H9 (cell line): ENCODE measurements at regions not wholly inside any gene's neighbourhood (a gene's known extent, or its start where the extent isn't known, plus 50 kb on each side); places are given as distances from the start of the nearest gene placed in this dataset.

Experiments used
- DNase-seq: peaks from one replicate; pipeline ENCODE4 v3.0.0-alpha.2; 2017
- H2AFZ ChIP-seq: one replicate; pipeline ENCODE4 v1.6.1; 2013; ENCODE audit warnings: mild to moderate bottlenecking, low read length, control low read depth, moderate library complexity
- H2AK5ac ChIP-seq: 2 replicates; pipeline ENCODE4 v1.6.1; 2013; ENCODE audit warnings: low read length, control low read depth, mixed read lengths; ENCODE audit not compliant: insufficient read length
- H2BK120ac ChIP-seq: one replicate; pipeline ENCODE4 v1.6.1; 2013; ENCODE audit warnings: low read depth, mild to moderate bottlenecking, low read length, control low read depth, inconsistent platforms; ENCODE audit not compliant: poor library complexity, severe bottlenecking
- H2BK12ac ChIP-seq: 2 replicates; pipeline ENCODE4 v1.6.1; 2013; ENCODE audit warnings: low read length, control low read depth, mixed read lengths, low read depth; ENCODE audit not compliant: insufficient read length
- H2BK15ac ChIP-seq: 2 replicates; pipeline ENCODE4 v1.6.1; 2013; ENCODE audit warnings: low read depth, low read length, control low read depth
- H2BK20ac ChIP-seq: one replicate; pipeline ENCODE4 v1.6.1; 2013; ENCODE audit warnings: low read depth, mild to moderate bottlenecking, low read length, control low read depth, inconsistent platforms; ENCODE audit not compliant: poor library complexity, severe bottlenecking
- H2BK5ac ChIP-seq: 2 replicates; pipeline ENCODE4 v1.6.1; 2013; ENCODE audit warnings: low read length, control low read depth, mixed read lengths; ENCODE audit not compliant: insufficient read length
- H3K14ac ChIP-seq: 2 replicates; pipeline ENCODE4 v1.6.1; 2013; ENCODE audit warnings: low read length, control low read depth; ENCODE audit not compliant: insufficient read depth
- H3K18ac ChIP-seq: 2 replicates; pipeline ENCODE4 v1.6.1; 2013; ENCODE audit warnings: low read depth, mild to moderate bottlenecking, mixed read lengths, low read length, control low read depth; ENCODE audit not compliant: insufficient read length
- H3K23ac ChIP-seq: 2 replicates; pipeline ENCODE4 v1.6.1; 2013; ENCODE audit warnings: low read length, control low read depth, mixed read lengths, low read depth; ENCODE audit not compliant: insufficient read length
- H3K23me2 ChIP-seq: 2 replicates; pipeline ENCODE4 v1.6.1; 2013; ENCODE audit warnings: low read depth, mild to moderate bottlenecking, mixed read lengths, low read length, control low read depth; ENCODE audit not compliant: insufficient read length, poor library complexity, severe bottlenecking
- H3K27ac ChIP-seq: 2 replicates; pipeline ENCODE4 v1.5.1; 2013; ENCODE audit warnings: low read length, control low read depth, mixed read lengths, low read depth; ENCODE audit not compliant: insufficient read length
- H3K27me3 ChIP-seq: 2 replicates; pipeline ENCODE4 v1.6.1; 2013; ENCODE audit warnings: low read length, control low read depth, inconsistent platforms; ENCODE audit not compliant: insufficient read depth
- H3K4ac ChIP-seq: 2 replicates; pipeline ENCODE4 v1.6.1; 2013; ENCODE audit warnings: low read depth, mild to moderate bottlenecking, control low read depth, inconsistent platforms, low read length, moderate library complexity
- H3K4me1 ChIP-seq: 2 replicates; pipeline ENCODE4 v1.6.1; 2013; ENCODE audit warnings: low read length, control low read depth, inconsistent platforms; ENCODE audit not compliant: insufficient read depth
- H3K4me2 ChIP-seq: 2 replicates; pipeline ENCODE4 v1.6.1; 2013; ENCODE audit warnings: low read length, control low read depth, mixed read lengths; ENCODE audit not compliant: insufficient read length, insufficient read depth
- H3K56ac ChIP-seq: 2 replicates; pipeline ENCODE4 v1.6.1; 2013; ENCODE audit warnings: low read depth, mild to moderate bottlenecking, mixed read lengths, low read length, control low read depth; ENCODE audit not compliant: insufficient read length
- H3K79me1 ChIP-seq: 2 replicates; pipeline ENCODE4 v1.6.1; 2013; ENCODE audit warnings: low read depth, mild to moderate bottlenecking, moderate library complexity, low read length, control low read depth, inconsistent platforms; ENCODE audit not compliant: insufficient read depth, poor library complexity, severe bottlenecking
- H3K79me2 ChIP-seq: 2 replicates; pipeline ENCODE4 v1.6.1; 2013; ENCODE audit warnings: low read length, control low read depth, inconsistent platforms; ENCODE audit not compliant: insufficient read depth
- H3K9ac ChIP-seq: 2 replicates; pipeline ENCODE4 v1.6.1; 2013; ENCODE audit warnings: low read length, control low read depth, mixed read lengths; ENCODE audit not compliant: insufficient read length; ENCODE audit errors: extremely low read depth
- H3K9me3 ChIP-seq: one replicate; pipeline ENCODE4 v1.6.1; 2013; ENCODE audit warnings: low read depth, low read length, inconsistent platforms; ENCODE audit not compliant: control insufficient read depth
- H3T11ph ChIP-seq: one replicate; pipeline ENCODE4 v1.6.1; 2013; ENCODE audit warnings: mild to moderate bottlenecking, low read length, control low read depth, inconsistent platforms
- H4K20me1 ChIP-seq: one replicate; pipeline ENCODE4 v1.6.1; 2013; ENCODE audit not compliant: control insufficient read depth, insufficient read length, insufficient read depth
- H4K5ac ChIP-seq: 2 replicates; pipeline ENCODE4 v1.6.1; 2013; ENCODE audit warnings: low read depth, mild to moderate bottlenecking, mixed read lengths, low read length, control low read depth; ENCODE audit not compliant: insufficient read length
- H4K8ac ChIP-seq: replicated peaks from 2 replicates; pipeline ENCODE4 v1.6.1; 2013; ENCODE audit warnings: low read length, control low read depth, mixed read lengths, low read depth; ENCODE audit not compliant: insufficient read length
- H4K91ac ChIP-seq: 2 replicates; pipeline ENCODE4 v1.6.1; 2013; ENCODE audit warnings: low read depth, mild to moderate bottlenecking, moderate library complexity, mixed read lengths, low read length, control low read depth; ENCODE audit not compliant: insufficient read length
- H3K27ac Mint-ChIP-seq, 3 experiments: 2 replicates in 2 of 3; 3 replicates in 1 of 3; pipeline ENCODE4 v1.8.0; 2020 to 2021; ENCODE audit warnings: mixed read lengths in 3 of 3, mild to moderate bottlenecking in 1 of 3, moderate library complexity in 1 of 3
- H3K27me3 Mint-ChIP-seq: 2 replicates; pipeline ENCODE4 v1.8.0; 2021; ENCODE audit warnings: low read depth, mild to moderate bottlenecking, moderate library complexity, mixed read lengths
- H3K36me3 Mint-ChIP-seq, 3 experiments: 2 replicates in 2 of 3; 3 replicates in 1 of 3; pipeline ENCODE4 v1.8.0; 2020 to 2021; ENCODE audit warnings: low read depth in 3 of 3, mixed read lengths in 3 of 3; ENCODE audit not compliant: insufficient read depth in 1 of 3
- H3K4me1 Mint-ChIP-seq, 2 experiments: 2 replicates each; pipeline ENCODE4 v1.8.0; 2020; ENCODE audit warnings: mixed read lengths in 2 of 2
- H3K4me3 Mint-ChIP-seq, 2 experiments: 2 replicates in 1 of 2; 3 replicates in 1 of 2; pipeline ENCODE4 v1.8.0; 2020 to 2021; ENCODE audit warnings: mild to moderate bottlenecking in 2 of 2, mixed read lengths in 2 of 2, moderate library complexity in 1 of 2
- H3K9me3 Mint-ChIP-seq, 2 experiments: 2 replicates in 1 of 2; 3 replicates in 1 of 2; pipeline ENCODE4 v1.8.0; 2020; ENCODE audit warnings: mild to moderate bottlenecking in 2 of 2, mixed read lengths in 2 of 2, moderate library complexity in 1 of 2
- WGBS: extraction: QIAGEN DNeasy Blood & Tissue Kit; methylation state at CpG from one replicate; pipeline ENCODE4 v1.1.7; 2013; ENCODE audit warnings: missing lambda C conversion rate, low lambda C conversion rate, mixed read lengths; ENCODE audit not compliant: insufficient read length; ENCODE audit errors: extremely low coverage; 5-methylcytosine and 5-hydroxymethylcytosine counted together
- TF ChIP-seq, protein P1 (sequence below): fragments of 200-600 bp; sonication (generic); conservative IDR thresholded peaks from 3 replicates; pipeline ENCODE4 v1.8.0; 2021; ENCODE audit warnings: antibody characterized with exemption, mild to moderate bottlenecking

DNA sequence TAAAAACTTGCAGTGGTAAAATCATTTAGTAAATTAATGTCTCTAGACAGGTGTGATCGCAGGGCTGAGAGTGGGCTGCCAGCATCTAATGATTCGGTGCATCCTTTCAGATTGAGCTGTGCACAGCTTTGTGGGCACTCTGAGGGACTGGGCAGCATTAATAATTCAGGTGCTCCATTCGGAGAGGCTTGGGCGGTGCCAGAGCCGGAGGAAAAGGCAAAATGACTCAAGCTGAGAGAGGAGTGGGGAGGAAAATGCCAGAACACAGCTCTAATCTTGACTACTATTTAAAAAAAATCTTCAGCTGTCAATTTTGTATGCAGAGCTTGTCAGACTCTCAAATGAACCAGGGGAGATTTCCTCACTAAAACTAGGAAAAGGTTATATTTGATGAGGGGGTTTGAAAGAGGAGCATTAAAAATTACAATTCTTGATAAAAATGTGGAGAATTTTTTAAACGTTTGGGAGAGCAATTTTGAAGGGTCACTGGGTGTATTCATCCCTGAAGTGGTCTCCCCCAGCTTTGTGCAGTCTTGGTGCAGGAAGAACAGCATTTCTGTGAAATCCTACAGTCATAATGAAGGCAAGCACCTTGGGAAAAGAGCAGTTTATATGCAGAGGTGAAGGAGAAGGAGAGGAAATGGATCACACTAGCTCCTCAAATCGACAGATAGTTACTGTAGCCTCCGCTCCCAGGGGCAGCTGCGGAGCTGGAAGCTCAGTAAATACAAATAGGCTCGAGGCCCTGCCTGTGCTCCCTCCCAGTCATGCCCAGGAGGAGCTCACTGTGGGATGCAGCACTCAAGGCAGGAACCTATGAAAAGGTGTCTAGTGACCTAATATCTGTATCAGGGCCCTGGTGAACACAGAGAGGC is 535.4 kb upstream of the RAB6C start:
- 100% methylated on average over 1 of the region's 10 CpGs for WGBS
- no peak overlapping the region for H3K4ac ChIP-seq
- no peak overlapping the region for H2BK5ac ChIP-seq
- no peak for DNase-seq
- no peak overlapping the region for H2BK12ac ChIP-seq
- H3K9me3 ChIP-seq, result no peaks in the 10 kb centered on the region
- Mint-ChIP-seq H3K36me3 (no peaks in the 10 kb centered on the region), H3K9me3 (no peaks in the 10 kb centered on the region), H3K4me1 (no peaks in the 10 kb centered on the region), H3K27me3 (peaks cover 2% of the 10 kb centered on the region; the same call in 1 of the 2 replicates), H3K27ac (no peak overlapping the region), H3K4me3 (no peak overlapping the region)
- H3K27ac ChIP-seq, result no peak overlapping the region
- H3K56ac ChIP-seq, result no peak overlapping the region
- no peak overlapping the region for H2AFZ ChIP-seq
- no peak overlapping the region for H3K23ac ChIP-seq
- no peak overlapping the region for H3K9ac ChIP-seq
- no peak overlapping the region for H3K14ac ChIP-seq
- no peak overlapping the region for H2BK15ac ChIP-seq
- H2BK120ac ChIP-seq, result no peak overlapping the region
- no peak overlapping the region for H3T11ph ChIP-seq
- H2BK20ac ChIP-seq, result no peak overlapping the region
- no peak overlapping the region for H2AK5ac ChIP-seq
- no peaks in the 10 kb centered on the region for H4K20me1 ChIP-seq
- no peak overlapping the region for H4K5ac ChIP-seq
- no peak overlapping the region for H3K18ac ChIP-seq
- H3K23me2 ChIP-seq, result no peaks in the 10 kb centered on the region
- no peak overlapping the region for H4K8ac ChIP-seq
- no peak overlapping the region for H4K91ac ChIP-seq
- H3K4me1 ChIP-seq, result no peaks in the 10 kb centered on the region
- no peaks in the 10 kb centered on the region for H3K79me2 ChIP-seq
- no peak overlapping the region for H3K4me2 ChIP-seq
- H3K79me1 ChIP-seq, result no peaks in the 10 kb centered on the region
- no peaks in the 10 kb centered on the region for H3K27me3 ChIP-seq
- TF ChIP-seq, protein P1, sequence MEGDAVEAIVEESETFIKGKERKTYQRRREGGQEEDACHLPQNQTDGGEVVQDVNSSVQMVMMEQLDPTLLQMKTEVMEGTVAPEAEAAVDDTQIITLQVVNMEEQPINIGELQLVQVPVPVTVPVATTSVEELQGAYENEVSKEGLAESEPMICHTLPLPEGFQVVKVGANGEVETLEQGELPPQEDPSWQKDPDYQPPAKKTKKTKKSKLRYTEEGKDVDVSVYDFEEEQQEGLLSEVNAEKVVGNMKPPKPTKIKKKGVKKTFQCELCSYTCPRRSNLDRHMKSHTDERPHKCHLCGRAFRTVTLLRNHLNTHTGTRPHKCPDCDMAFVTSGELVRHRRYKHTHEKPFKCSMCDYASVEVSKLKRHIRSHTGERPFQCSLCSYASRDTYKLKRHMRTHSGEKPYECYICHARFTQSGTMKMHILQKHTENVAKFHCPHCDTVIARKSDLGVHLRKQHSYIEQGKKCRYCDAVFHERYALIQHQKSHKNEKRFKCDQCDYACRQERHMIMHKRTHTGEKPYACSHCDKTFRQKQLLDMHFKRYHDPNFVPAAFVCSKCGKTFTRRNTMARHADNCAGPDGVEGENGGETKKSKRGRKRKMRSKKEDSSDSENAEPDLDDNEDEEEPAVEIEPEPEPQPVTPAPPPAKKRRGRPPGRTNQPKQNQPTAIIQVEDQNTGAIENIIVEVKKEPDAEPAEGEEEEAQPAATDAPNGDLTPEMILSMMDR, result no peak
